ENCODE measurements at regions not wholly inside any gene's neighbourhood (a gene's known extent, or its start where the extent isn't known, plus 50 kb on each side); places are given as distances from the start of the nearest gene placed in this dataset.

DNA sequence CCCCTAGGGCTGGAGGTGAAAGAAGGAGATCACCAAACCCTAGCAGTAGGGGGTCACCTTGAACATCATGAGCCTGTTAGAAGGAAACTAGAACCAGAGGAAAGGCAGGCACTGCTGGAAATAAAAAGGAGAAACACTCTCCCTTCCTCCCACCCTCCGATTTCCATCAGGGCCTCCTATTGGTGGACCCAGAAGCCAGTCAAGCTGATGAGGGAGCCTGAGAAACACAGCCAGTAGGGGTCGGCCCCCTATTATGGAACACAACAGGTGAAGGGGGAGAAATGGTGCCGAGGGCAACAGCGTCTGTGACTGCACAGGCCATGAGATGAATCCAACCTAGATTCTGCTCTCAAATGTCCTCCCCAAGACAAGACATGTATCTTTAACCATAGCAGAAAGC is 156.1 kb upstream of the LRFN2 start:
- DNase-seq = no peak

DNA sequence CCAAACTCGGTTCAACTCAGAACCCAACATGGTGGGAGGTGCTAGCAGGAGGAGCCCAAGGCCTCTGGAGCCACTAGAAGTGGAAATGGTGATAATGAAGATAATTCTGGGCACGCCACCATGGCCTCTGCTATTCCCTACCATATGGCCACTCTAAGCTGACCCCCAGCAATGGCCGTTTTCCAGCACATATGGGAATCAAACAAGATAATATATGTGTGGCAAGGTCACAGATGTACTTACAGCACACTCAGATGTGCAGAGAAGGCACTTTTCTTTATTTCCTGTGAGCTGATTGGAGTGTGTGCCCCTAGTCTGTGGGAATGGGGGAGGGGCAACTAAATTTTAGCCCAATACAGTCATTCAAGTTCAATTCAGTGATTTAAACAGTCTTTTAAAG is 153.4 kb upstream of the LRFN2 start:
- no peak for DNase-seq

DNA sequence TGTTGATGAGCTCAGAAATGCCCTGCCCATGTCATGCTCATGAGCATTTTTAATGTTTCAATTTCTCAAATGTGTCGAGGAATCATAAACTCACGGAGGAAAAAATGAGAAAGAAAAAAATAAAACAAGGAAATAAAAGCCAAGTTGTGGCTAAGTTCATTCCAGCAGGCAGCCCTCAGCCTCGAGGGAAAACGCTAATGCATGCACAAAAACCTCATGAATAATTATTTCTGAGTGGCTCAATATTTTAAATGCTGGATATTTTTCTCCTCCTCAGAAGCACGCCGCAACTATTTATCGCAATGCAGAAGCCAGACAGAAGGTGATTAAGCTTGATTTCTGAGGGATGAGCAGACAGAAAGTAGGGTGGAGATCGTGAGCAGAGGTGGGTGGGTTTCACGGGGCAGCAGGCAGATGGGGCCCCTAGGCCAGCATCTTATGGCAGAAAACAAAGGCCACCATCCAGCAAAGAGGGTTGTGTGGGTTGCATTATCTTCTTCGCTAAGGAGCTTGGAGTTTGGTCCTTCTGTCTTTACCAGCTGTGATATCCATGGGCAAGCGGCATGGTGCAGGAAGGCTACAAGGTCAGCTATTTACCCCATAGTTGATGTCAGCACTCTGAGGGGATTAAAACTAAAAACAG is 151.5 kb upstream of the LRFN2 start:
- no peak for DNase-seq

DNA sequence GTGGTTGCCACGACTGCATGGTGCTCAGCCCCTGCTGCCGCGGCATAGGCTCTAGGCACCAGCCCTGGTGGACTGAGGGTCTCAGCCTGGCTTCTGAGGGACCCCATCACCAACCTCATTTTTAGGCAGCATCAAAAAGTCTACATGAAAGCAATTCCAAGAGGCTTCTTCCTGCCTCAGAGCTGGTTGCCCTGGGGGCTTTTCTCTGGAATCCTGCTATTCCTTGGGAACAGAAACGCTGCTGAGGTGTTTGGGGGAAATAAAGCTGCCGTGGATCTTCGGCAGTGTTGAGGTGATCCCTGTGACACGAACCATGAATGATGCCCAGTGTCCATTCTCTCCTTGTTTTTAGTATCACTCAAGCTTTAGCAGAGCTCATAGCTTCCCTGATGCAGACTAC is 148.4 kb upstream of the LRFN2 start:
- no peak for DNase-seq

DNA sequence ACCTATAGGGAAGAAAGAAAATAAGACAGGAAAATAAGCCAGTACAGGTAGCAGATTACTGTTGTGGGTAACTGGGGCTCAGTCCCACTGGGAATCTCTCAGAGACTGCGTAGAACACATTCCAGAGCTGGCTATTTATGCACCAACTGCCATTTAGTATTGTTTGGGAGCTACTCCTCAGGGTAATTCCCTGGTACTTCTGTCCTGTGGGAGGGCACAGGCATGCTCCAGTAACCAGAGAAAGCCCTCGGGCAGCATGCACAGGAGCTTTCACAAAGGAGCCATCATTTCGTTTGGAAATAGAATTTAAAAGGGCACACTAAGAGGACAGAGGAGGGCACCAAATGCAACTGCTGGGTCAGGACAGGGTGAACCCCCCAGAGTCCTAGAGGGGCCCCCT is 148.0 kb upstream of the LRFN2 start:
- DNase-seq = no peak

DNA sequence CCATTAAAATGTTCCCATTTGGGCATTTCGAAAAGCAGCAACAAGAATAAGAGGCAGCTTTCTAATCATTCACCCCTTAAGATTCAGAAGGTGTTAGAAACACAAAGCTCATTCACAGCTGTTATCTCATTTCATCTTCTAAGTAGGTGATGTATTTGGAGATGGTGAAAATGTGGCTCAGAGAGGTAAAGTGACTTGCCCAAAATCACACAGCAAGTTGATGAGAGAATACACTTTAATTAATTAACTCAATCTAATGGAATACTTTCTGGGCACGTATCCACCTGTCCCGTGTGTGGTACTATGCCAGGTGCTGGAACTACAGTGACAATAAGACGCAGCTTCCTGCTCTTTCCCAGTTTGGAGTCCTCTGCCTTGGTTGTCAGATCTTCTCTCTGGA is 147.4 kb upstream of the LRFN2 start:
- DNase-seq = no peak

DNA sequence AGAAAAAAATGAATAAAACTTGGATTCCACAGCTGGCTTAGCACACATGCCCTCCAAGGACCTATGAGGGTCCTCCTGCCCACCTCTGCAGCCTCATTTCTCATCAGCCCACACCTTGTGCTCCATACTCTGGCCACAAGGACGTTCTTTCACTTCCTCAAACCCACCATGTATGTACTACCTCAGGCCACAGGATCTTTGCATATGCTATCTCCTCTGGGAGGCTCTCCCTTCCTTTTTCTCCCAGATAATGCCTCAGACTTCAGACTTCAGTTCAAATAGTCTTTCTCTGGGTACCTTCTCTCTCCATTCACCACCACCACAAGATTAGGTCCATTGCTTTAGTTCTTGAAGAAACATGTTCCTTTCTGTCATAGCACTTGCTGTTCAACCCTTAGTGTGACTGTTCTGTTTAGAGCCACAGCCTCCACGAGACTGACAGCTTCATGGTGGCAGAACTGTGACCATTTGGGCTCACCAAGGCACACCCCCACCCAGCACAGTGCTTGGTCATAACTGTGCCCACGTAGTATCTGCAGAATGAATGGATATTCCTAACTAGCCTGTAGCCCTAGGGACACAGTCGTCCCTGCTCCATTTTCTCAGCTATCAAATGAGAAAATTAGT is 146.7 kb upstream of the LRFN2 start:
- no peak for DNase-seq

DNA sequence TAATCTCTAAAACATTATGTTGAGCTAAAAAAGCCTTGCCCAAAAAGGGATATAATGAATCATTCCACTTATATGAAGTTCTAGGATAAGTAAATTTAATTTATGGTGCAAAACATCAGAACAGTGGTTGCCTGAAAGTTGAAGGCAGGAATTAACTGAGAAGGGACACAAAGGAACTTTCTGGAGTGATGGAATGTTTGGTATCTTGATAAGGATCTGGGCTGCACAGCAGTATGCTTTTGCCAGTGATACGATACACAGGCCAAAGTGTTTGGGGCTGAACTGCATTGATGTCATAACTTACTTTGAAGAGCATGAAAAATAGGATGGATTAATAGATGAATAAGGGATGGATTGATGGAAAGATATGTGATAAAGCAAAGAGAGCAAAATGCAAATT is 146.1 kb upstream of the LRFN2 start:
- no peak for DNase-seq

DNA sequence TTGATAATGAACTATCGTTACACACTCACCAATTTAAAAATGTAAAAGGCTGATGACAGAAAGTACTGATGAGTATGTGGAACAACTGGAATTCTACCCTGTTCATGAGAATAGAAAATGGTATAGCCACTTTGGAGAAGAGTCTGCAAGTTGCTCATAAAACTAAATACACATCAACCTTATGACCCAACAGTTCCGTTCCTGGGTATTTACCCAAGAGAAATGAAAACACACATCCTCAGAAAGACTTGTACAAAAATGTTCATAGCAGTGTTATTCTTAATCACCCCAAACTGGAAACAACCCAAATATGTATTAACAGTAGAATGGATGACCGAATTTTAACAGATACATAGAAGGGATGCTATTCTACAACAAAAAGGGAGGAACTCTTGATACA is 145.7 kb upstream of the LRFN2 start:
- no peak for DNase-seq

DNA sequence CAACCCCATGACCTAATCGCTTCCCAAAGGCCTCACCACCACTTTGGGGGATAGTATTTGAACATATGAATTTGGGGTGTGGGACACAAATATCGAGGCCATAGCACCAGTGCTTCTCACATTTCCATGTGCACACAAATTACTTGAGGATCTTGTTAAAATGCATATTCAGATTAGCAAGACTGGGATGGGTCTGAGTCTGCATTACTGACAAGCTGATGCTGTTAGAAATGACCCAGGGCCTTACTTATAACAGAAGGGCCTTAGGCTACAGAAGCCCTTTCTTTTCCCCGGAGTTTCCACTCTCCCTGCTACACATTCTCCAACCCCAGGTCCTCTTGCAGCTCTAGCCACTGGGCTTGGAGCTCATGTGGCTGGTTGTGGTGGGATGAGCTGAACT is 141.5 kb upstream of the LRFN2 start:
- no peak for DNase-seq

DNA sequence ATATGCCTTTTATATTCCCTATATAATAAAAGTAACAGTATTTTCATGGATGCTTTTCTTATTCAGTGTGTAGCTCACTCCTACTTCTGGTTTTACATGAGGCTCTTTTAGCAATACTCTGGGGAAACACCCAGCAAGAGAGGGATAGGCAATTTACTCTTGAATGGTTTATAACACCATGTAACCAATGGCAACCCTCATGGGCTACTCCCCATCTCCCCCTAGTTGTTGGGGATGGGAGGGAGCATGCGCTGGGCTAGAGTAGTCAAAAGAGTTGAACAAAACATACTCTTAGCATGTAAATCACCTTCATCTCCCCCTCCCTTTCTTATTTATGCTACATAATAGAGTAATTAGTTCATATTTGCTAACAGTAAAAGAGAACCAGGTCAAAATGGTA is 140.1 kb upstream of the LRFN2 start:
- DNase-seq = no peak

DNA sequence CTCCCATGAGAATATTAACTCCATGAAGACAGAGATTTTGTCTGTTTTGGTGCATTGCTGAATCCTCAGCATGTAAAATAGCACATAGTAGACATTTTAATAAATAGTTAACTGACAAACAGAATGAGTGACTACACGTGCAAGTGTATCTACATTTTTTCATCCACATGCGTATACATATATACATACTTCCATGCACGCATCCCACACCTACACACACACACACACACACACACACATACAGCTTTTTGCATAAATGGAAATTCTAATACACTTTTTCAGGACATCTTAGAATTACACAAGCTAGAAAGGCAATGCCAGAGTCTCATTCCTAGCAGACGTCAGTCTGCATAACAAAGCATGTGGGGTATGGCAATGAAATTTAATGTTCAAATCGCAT is 139.7 kb upstream of the LRFN2 start:
- no peak for DNase-seq

DNA sequence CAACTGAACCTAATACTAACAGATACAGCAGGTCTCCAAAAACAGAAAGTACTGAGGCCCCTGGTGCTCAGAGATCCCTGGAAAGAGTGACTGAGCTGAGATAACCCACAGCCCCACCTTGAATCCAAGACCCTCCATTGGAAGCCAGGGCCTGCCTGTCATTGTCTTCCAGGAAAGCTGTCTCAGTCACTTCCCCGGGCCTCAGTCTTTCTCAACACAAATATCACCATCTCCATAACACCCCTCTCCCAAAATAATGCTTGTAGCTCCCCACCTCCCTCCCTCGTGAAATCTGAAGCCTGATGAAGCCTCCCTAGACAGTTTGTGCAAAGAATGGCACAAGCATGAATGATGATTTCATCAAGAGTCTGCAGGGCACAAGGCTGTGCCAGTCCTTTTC is 138.2 kb upstream of the LRFN2 start:
- DNase-seq = no peak

DNA sequence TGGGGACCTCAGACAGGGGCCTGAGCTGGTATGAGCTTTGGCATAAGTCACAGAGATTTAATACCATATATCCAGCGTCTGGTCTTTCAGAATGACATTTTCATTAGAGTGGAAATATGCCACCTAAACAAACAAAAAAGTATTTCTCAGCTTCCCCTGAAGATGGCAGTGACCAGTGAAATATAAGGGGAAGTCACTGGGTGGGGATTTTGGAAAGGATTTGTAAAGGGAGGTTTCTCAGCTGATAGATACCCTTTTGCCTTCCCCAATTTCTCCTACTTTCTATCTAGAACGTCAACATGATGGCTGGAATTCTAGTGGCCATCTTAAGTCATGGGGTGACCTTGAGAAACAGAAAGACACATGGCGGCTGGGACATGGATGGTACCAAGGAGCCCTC is 137.7 kb upstream of the LRFN2 start:
- DNase-seq = no peak

DNA sequence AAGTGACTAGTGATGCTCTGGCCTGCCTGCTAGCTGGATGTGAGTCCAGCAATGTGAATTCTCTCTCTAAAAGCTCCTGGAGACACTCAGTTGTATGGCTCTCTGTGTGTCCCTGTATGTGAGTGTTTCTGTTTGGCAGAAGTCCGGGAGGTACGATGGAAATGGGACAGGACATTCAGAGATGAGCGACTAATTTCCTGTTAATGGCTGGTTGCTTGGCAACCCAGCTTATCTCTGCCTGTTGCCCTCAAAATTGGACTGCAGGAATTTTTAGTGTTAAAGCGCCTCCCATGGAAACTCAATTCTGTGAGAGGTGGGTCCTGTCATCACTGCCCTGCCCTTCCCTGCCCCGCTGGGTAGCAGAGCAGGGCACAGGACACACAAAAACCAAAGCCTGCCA is 136.8 kb upstream of the LRFN2 start:
- DNase-seq = no peak

DNA sequence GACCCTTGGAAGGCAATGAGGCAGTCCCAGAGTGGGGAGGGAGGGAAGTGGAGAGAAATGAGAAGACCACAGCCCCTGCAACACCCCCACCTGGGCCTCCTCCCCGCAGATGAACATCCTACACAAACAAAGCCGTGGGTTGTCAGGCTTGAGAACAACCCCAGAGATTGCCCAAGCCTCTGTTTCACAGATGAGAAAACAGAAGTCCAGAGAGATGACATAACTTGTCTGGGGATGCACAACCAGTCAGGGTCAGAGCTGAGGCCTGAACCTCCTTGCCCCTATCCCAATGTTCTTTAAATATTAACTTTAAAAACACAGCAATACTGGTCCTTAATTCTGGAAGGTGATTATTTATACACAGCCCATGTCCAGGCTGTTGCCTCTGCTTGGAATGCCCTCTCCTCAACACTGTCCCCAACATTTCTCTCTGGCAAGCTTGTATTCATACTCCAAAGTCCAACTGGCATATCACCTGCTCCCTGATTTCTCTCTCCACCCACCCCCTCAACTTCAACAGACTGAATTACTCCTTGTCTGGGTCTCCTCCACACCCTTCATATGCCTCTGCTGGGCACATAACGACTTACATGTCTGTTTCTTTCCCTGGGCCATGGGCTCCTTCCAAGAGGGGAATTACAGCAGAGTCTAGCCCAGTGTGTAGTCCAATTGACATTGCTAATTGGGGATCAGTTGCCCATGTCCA is 135.5 kb upstream of the LRFN2 start:
- no peak for DNase-seq

DNA sequence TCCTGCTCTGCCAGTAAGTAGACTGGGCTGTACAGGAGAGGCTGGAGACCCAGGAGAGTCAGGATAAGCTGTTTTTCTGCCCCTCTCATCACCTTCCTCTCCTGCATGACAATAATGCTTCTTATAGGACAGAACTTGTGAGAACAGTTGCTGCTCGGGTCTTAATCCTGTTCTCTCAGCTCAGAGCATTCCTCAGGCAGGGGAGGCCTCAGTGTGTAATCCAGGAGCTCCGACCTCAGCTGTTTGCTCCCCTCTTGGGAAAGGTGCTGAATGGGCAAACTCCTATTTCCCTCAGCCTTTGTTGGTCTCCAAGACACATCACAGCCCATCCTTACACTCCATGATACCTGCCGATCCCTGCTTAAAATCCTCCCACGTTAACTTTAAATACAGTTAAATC is 134.9 kb upstream of the LRFN2 start:
- no peak for DNase-seq

DNA sequence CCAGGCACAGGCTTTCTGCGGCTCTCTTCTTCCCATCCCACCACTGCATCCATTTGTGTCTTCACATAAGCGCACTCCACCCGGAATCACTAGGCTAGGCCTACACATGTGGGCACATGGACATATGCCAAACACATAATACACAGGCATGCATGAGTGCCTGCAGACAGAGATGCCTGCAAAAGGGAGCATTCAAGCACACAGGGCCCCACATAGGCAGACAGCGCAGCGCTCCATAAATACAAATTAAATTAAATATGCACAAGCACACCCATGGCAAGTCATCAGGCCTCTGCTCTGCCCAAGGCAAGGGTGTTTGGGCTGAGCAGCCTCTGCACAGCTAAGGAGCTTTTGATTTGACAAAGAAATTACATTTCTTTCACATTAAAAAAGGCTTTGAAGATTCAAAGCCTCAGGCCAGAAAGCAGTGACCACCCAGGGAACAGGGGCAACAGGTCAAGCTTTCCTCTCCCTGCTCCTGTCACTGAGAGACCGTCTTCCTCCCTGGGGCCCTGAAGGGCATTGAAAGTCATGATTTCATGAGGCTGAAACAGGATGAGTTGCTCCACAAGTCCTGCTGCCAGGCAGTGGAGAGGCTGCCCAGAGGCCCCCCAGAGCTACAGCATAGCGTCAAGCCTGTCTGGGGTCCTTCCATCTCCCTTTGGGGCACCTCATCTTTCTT is 134.2 kb upstream of the LRFN2 start:
- DNase-seq = no peak

DNA sequence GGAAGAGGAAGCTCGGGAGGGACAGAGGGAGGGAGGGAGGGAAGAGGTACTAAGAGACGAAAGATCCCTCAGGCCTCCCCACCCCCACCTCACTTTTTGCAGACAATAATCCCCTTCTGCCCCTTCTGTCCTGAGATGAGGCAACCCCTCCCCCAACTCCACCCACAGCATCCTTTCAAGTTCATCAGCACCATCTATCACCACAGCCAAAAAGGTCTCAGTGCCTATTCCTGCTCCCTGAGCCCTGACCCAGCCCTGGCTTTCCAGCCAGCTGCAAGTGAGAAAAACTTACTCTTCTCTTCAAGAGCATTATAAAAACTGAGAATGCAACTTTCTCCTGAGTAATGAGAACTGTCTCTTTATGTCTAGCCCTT is 133.2 kb upstream of the LRFN2 start:
- no peak for DNase-seq

DNA sequence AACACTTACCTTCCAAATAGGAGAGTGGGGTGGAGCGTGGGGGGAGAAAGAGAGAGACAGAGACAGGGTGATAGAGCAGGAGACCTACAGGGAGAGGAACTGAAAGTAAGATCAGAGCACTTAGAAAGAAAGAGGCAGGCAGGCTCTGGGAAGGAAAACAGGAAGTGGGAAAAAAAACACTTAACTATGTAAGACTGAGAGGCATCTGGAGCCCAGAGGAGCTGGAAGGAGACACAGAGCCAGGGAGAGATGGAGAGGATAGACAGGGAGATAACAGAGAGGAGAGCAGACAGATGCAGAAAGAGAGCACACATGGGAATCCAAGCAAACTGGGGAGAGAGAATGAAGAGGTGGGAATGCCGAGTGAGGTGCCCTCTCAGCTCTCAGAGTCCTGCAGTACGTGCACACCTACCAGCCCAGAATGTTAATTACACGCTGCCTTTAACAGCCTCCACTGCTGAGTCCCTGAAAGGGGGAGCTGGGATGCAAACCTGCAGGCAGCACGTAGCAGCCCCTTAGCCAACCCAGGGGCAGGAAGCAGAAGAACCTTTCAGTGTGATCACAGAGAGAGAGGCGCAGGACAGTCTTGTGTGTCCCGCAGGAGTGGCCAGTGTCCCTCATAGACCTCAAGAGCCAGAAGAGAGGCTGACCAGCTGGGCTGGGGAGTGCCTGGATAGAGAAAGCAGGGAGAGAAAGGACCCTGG is 132.7 kb upstream of the LRFN2 start:
- DNase-seq = no peak

DNA sequence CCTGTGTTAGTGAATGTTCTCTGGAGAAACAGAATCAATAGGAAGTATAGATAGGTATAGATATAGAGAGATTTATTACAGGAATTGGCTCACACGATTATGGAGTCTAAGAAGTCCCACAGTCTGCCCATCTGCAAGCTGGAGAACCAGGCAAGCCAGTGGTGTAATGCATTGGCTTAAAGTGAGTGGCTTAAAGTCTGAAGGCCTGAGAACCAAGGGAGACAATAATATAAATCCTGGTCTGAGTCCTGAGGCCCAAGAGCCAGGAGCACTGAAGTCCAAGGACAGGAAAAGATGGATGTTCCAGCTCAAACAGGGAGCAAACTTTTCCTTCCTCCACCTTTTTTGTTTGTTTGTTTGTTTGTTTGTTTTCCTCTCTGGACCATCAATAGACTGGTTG is 131.2 kb upstream of the LRFN2 start:
- DNase-seq = no peak

DNA sequence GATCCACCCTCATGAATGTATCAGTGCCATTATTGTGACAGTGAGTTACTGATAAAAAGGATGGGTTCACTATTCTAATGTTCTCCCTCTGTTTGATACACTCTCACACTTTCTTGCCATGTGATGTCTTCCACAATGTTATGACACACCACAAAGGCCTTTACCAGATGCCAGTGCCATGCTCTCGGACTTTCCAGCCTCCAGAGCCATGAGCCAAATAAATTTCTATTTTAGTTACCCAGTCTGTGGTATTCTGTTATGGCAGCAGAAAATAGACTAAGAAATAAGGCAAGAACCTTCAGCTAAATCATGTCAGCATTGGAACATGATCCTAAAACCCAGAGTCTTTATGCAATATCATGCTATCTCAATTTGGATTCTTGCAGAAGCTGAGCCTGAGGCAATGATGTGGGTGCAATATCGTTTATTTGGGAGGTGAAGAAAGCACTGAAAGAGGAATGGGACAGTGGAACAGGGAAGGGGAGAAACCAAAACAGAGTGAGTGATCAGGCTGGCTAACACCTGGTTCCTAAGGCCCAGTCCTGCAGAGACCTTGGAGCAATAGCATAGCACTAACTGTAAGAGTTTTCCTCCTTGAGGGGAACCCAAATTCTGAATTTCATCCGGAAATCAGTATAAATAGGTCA is 130.4 kb upstream of the LRFN2 start:
- no peak for DNase-seq
